Activated CD4-positive, alpha-beta T cell treated with anti-CD3 and anti-CD28 coated beads for 36 hours (primary cell): ENCODE measurements at regions not wholly inside any gene's neighbourhood (a gene's known extent, or its start where the extent isn't known, plus 50 kb on each side); places are given as distances from the start of the nearest gene placed in this dataset.

ENCODE experiments used
- ATAC-seq: fragments of 200-7000 bp; cut with Tn5 transposase; one replicate; pipeline ENCODE4 v1.10.0; 2021; ENCODE audit warnings: mild to moderate bottlenecking, moderate library complexity
- CTCF ChIA-PET: fragments of 350-600 bp; sonication (Branson Sonifier 250); formaldehyde crosslinking; loops from one replicate; lab custom pipeline; 2021; ENCODE audit warnings: antibody characterized with exemption; lab: Charles Lee
- POLR2A ChIA-PET: fragments of 350-600 bp; sonication (Branson Sonifier 250); formaldehyde crosslinking; loops from one replicate; lab custom pipeline; 2021; ENCODE audit warnings: antibody characterized with exemption, inconsistent platforms; lab: Charles Lee
- DNase-seq: peaks from one replicate; pipeline ENCODE4 v3.0.0-alpha.2; 2020
- H3K27ac Mint-ChIP-seq: one replicate; pipeline ENCODE4 v1.8.0; 2021; ENCODE audit warnings: mixed read lengths
- H3K27me3 Mint-ChIP-seq: one replicate; pipeline ENCODE4 v1.8.0; 2021; ENCODE audit warnings: mixed read lengths
- H3K36me3 Mint-ChIP-seq: one replicate; pipeline ENCODE4 v1.8.0; 2021; ENCODE audit warnings: low read depth, mixed read lengths
- H3K4me1 Mint-ChIP-seq: one replicate; pipeline ENCODE4 v1.8.0; 2021; ENCODE audit warnings: mixed read lengths
- H3K4me3 Mint-ChIP-seq: one replicate; pipeline ENCODE4 v1.8.0; 2021; ENCODE audit warnings: mild to moderate bottlenecking, moderate library complexity, mixed read lengths
- H3K9me3 Mint-ChIP-seq: one replicate; pipeline ENCODE4 v1.8.0; 2021; ENCODE audit warnings: low read depth, mixed read lengths
- intact Hi-C, 2 experiments: fragments of 100-400 bp; cut with DNase I in 1 of 2; cut with micrococcal nuclease in 1 of 2; formaldehyde crosslinking; loops; one replicate each; pipeline versions ENCODE4 v1.14.2 to v1.15.1; 2022 to 2024; cut with DNase I, micrococcal nuclease

DNA sequence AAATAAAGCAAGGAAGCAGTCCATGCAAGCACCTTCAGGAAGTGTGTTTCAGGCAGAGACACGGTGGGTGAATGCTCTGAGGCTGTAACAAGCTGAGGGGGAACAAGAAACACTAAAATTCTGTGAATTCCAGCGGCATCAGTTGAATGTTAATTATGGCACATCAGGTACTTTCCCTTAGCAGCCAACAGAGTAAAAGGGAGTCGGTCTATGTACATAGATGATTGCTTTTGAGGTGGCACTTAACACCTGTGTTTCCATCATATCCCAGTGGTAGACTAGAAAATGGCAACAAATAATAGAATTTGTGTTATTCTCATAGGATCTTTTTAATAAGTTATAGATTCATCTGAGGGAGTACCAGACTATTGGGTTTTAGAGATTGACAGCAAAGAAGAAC is 481.0 kb upstream of the KLF6 start:
- DNase-seq (no peak), ATAC-seq (no peak)
- Mint-ChIP-seq H3K4me3 (no peak overlapping the region), H3K4me1 (peaks cover 15% of the 10 kb centered on the region), H3K9me3 (no peaks in the 10 kb centered on the region), H3K27ac (no peak overlapping the region), H3K27me3 (peaks cover 8% of the 10 kb centered on the region), H3K36me3 (no peaks in the 10 kb centered on the region)
- ChIA-PET CTCF (no interaction called here), POLR2A (no interaction called here)
- intact Hi-C loops = no loop called here

DNA sequence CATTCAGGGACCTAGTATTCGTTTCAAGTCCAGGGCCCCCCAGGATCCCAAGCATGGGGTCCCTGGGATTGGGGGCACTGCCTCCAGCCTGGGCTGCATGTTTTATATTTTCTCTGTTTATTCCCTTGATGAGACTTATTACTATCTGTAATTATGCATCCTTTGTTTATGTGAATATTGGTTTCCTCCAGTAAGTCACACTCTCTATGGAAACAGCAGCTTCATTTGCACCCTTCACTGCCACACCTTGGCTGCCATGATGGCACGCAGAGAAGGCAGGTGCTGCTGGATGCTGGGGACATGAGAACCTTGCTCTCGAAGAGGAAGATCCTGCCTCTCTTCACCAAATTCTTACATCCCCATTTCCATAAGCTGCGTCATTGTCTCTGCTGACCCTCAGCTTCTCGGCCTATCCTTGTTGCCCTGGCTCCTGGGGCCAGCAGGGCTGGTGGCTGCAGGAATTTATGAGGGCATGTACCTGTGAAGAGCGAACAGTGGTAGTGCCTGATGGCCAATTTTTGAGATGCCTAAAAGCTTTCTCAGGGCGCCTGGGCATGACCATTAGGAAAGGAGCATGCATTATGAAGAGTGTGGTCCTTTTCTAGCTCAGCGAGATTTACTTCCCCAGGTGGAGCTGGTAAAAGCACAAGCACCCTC is 479.3 kb upstream of the KLF6 start:
- ATAC-seq (no peak), DNase-seq (no peak)
- ChIA-PET CTCF (interaction anchor here (0.6 kb wide), 1 partner anchor 17 kb away, joined by 3 read pairs; no protein-coding TSS in a partner anchor), POLR2A (no interaction called here)
- Mint-ChIP-seq H3K4me1 (peaks cover 12% of the 10 kb centered on the region), H3K36me3 (no peaks in the 10 kb centered on the region), H3K9me3 (no peaks in the 10 kb centered on the region), H3K27me3 (peaks cover 5% of the 10 kb centered on the region), H3K27ac (no peak overlapping the region), H3K4me3 (no peak overlapping the region)
- intact Hi-C loops = no loop called here

DNA sequence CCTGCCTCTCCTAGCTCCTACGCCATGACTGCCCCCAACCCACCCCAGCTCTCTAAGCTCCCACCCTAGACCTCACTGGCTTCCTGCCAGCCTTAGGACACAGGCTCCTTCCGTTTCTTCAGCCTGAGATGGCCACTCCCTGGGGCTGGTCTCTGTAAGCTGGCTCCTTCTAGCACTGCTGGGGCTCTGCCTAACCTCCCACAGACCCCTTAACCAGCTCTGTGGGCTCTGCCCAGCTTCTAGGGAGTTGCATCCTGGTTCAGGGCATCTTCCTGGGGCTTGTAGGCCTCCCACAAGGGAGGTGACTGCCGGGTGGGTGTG is 478.6 kb upstream of the KLF6 start:
- ATAC-seq = no peak
- Mint-ChIP-seq H3K27me3 (peaks cover 2% of the 10 kb centered on the region), H3K4me1 (peaks cover 12% of the 10 kb centered on the region), H3K4me3 (no peak overlapping the region), H3K36me3 (no peaks in the 10 kb centered on the region), H3K27ac (no peak overlapping the region), H3K9me3 (no peaks in the 10 kb centered on the region)
- ChIA-PET POLR2A (no interaction called here), CTCF (interaction anchor here (0.6 kb wide), 1 partner anchor 18 kb away, joined by 3 read pairs; no protein-coding TSS in a partner anchor)
- DNase-seq = no peak
- intact Hi-C loops = no loop called here

DNA sequence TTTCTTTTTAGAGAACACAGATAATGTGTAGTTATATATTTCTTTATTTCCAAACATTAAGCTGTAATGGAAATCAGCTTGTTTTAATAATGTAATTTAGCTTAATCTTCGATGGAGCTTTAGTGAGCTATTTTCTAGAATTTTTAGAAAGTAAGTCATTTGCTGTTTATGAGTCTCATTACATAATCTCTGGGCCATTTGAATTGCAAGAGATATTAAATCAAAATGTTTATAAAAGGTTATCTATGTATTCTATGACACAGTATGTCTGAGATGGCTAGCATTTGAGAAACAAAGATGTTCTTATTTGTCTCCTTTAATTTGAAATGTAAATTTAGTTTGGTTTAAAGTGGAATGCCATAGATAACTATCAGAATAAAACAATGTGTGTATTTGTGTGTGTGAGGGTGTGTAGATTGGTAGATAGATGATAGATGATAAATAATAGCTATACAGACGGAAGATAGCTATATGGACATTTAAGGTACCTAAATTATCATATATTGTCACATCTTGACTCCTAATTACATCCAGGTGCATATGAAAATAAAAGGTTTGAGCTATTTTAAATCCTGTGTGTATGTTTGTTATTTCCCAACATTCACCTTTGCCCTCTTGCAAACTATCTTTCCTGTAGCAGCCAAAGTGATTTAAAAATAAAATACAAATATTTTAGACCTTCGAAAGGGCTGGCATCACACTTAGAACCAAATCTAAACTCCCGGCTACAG is 478.0 kb upstream of the KLF6 start:
- no peak overlapping the region for H3K27ac Mint-ChIP-seq
- intact Hi-C loops = no loop called here
- H3K36me3 Mint-ChIP-seq = no peaks in the 10 kb centered on the region
- ATAC-seq (no peak), DNase-seq (no peak)
- CTCF ChIA-PET = interaction anchor here (0.9 kb wide), 1 partner anchor 11 kb away, joined by 3 read pairs; no protein-coding TSS in a partner anchor
- H3K4me3 Mint-ChIP-seq = no peak overlapping the region
- POLR2A ChIA-PET = interaction anchor here (0.6 kb wide), 1 partner anchor 218 kb away, joined by 3 read pairs; no protein-coding TSS in a partner anchor
- H3K4me1 Mint-ChIP-seq = peaks cover 12% of the 10 kb centered on the region
- H3K27me3 Mint-ChIP-seq = peaks cover 4% of the 10 kb centered on the region
- no peaks in the 10 kb centered on the region for H3K9me3 Mint-ChIP-seq

DNA sequence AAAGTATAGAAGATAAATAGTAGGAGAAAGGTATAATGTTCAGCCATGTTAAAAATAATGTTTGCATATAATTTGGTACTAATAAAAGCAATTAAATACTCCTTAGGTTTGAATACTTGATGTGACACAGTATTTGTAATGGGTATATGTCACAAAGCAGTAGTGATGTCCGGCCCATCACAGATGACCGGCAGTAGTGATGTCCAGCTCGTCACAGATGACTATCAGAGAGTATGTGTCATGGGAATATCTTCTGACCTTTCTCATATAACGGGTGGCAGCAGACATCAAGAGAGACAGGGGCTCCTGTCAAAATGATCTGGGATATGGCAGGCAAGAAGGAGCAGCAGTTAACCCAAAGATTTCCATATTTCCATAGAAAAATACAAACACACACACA is 477.4 kb upstream of the KLF6 start:
- peaks cover 4% of the 10 kb centered on the region for H3K27me3 Mint-ChIP-seq
- no peak for ATAC-seq

DNA sequence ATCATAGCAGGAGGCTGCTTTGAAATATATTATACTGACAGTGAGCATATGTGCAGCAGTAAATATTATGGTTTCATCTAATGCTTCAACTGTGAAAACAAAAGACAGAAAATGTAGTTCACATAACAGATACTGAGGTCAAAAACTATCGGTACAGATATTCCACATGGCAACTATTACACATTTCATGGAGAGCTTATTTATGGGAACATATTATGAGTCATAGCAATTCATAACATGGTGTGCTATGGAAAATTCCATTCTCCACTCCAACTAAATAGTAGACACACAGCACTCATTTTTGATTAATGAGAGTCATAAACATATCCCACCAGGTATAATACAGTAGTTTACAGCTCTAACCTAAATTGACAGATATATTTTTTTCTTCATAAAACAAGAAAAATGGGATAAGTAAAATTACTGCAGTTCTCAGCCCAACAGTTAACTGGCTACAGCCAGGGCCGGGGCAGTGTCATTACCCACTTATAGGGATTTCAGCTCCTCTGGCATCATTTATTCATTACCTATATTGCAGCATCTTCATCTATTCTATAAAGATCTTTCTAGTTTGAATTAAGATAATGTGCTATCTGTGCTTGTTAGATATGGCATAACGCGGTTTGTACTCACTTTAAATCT is 475.6 kb upstream of the KLF6 start:
- Mint-ChIP-seq H3K27ac (no peak overlapping the region), H3K9me3 (no peaks in the 10 kb centered on the region), H3K36me3 (no peaks in the 10 kb centered on the region), H3K4me1 (peaks cover 2% of the 10 kb centered on the region), H3K27me3 (peaks cover 2% of the 10 kb centered on the region), H3K4me3 (no peak overlapping the region)
- intact Hi-C loops = no loop called here
- ChIA-PET CTCF (interaction anchor here (1.3 kb wide), 1 partner anchor 45 kb away, joined by 3 read pairs; no protein-coding TSS in a partner anchor), POLR2A (no interaction called here)
- no peak for ATAC-seq
- DNase-seq = no peak

More for the DNA sequence above, 477.4 kb upstream of the KLF6 start:
- H3K4me3 Mint-ChIP-seq = no peak overlapping the region
- H3K9me3 Mint-ChIP-seq = no peaks in the 10 kb centered on the region
- ChIA-PET CTCF (interaction anchor here (0.9 kb wide), 1 partner anchor 10 kb away, joined by 3 read pairs; no protein-coding TSS in a partner anchor), POLR2A (interaction anchor here (0.6 kb wide), 1 partner anchor 219 kb away, joined by 3 read pairs; no protein-coding TSS in a partner anchor)
- no peak overlapping the region for H3K27ac Mint-ChIP-seq
- DNase-seq = no peak
- intact Hi-C loops = no loop called here
- H3K4me1 Mint-ChIP-seq = peaks cover 12% of the 10 kb centered on the region
- H3K36me3 Mint-ChIP-seq = no peaks in the 10 kb centered on the region

DNA sequence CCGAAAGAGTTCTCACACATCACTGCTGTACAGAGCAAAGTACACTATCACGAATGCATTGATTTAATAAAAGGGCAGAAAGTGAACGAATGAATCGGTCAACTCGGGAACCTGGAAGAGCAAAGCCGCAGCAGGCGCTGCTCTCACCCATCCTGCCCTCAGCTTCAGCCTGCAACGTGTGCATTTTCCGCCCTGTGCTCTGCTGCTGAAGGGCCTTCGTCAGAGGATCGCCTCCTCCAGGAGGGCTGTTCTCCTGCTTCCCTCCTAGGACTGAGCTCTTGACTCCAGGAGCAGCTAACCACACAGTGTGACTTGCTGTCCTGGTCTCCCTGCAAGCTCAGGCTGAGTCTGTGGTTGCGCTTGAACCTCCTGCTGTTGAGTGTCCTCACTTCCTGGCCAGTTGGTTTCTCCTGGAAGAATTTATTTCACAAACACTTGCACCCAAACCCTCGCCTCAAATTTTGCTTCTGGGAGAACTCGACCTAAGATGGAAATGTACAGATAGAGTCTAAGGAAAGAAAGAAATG is 473.0 kb upstream of the KLF6 start:
- ChIA-PET CTCF (no interaction called here), POLR2A (no interaction called here)
- H3K27ac Mint-ChIP-seq = no peak overlapping the region

DNA sequence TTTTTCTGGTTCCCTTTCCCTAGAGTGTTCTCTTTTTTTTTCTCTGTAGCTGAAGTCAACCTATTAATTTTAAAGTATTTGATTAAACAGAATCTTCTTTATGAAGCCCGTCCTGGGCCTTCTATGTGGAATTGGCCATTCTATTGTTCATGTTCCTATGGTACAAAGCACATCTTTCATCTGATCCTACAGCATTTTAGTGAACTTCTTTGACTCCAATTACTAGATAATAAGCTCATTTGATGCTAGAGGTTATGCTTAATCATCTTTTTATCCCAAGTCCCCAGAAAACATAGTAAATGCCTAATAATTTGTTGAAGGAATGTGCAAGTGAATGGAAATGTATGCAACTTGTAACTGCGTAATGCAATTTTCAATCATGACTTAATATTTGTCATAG is 472.0 kb upstream of the KLF6 start:
- DNase-seq = no peak
- H3K36me3 Mint-ChIP-seq = no peaks in the 10 kb centered on the region
- no peak for ATAC-seq
- CTCF ChIA-PET = interaction anchor here (0.6 kb wide), 1 partner anchor 245 kb away, joined by 5 read pairs; no protein-coding TSS in a partner anchor
- intact Hi-C loops = no loop called here
- peaks cover 2% of the 10 kb centered on the region for H3K27me3 Mint-ChIP-seq
- no peaks in the 10 kb centered on the region for H3K9me3 Mint-ChIP-seq
- POLR2A ChIA-PET = no interaction called here
- H3K4me1 Mint-ChIP-seq = peaks cover 2% of the 10 kb centered on the region
- H3K4me3 Mint-ChIP-seq = no peak overlapping the region
- no peak overlapping the region for H3K27ac Mint-ChIP-seq

More for the DNA sequence above, 473.0 kb upstream of the KLF6 start:
- no peak for ATAC-seq
- Mint-ChIP-seq H3K4me3 (no peak overlapping the region), H3K27me3 (peaks cover 2% of the 10 kb centered on the region), H3K9me3 (no peaks in the 10 kb centered on the region), H3K36me3 (no peaks in the 10 kb centered on the region), H3K4me1 (peaks cover 2% of the 10 kb centered on the region)
- no peak for DNase-seq
- intact Hi-C loops = no loop called here

DNA sequence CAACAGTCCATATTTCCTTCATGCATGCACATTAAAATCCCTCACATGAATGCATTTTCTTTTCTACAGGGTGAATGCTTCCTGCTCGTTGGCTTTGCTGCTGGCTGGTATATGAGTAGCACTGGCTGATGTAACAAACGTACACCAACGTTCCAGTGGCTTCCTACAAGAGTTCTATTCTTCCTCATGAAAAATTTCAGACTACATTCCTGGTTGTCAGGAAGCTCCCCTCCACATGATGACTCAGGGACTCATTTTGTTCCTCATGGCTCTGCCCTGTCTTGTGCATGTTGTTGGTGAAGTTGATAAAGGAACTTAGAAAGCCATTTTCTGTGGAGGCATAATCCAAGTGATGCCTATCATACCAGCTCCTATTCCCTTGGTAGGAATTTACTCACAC is 470.7 kb upstream of the KLF6 start:
- Mint-ChIP-seq H3K27me3 (peaks cover 2% of the 10 kb centered on the region), H3K4me3 (no peak overlapping the region), H3K36me3 (no peaks in the 10 kb centered on the region), H3K27ac (no peak overlapping the region), H3K4me1 (peaks cover 2% of the 10 kb centered on the region), H3K9me3 (no peaks in the 10 kb centered on the region)
- DNase-seq (no peak), ATAC-seq (no peak)
- CTCF ChIA-PET = interaction anchor here (0.9 to 1.1 kb wide), 2 partner anchors 10 to 12 kb away, joined by 3 to 4 read pairs; no protein-coding TSS in a partner anchor
- intact Hi-C loops = no loop called here
- POLR2A ChIA-PET = no interaction called here

DNA sequence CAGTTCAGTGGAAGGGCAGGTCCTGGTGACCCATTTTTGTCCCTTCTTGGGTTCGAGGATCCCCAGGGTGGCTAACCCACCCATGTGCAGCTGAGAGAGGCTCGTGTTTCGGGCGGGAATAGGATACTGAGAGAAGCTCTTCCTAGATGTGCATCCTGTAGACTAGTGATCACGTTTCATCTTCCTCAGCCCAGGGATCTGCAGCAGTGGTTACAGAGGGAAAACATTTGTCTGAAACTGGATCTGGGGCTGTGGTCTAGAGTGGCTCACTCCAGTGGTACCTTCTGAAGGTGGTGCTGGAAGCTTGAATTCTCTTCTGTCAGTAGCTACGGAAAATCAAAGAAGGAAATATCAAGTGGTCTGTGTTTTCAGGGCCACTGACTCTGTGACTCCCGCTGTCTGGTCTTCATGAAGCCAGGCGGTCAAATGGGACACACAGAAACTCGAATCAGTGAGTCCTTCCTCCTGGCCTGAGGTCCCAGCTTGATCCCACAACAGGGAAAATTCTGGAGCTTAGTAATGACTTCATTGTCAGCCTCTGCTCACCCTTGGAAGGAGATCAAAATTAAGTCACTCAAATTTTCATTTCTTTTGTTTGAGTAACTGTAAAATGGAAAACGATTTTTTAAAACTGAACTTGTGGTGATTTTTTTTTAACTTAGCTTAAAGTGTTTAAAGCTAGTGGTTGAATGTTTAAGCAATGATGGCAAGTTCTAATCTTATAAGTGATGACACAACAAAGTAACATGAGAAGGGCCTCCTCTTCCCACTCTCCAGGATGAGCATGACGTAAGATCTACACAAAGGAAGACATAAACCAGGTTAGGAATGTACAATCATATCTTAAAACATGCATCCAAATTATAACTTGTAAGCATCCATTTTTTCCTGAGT is 469.3 kb upstream of the KLF6 start:
- no peaks in the 10 kb centered on the region for H3K36me3 Mint-ChIP-seq
- no peaks in the 10 kb centered on the region for H3K9me3 Mint-ChIP-seq
- H3K27me3 Mint-ChIP-seq = peaks cover 6% of the 10 kb centered on the region
- no peak overlapping the region for H3K4me3 Mint-ChIP-seq
- no peak for ATAC-seq
- DNase-seq = no peak
- ChIA-PET CTCF (interaction anchor here (0.6 to 1.1 kb wide), 2 partner anchors 14 to 207 kb away, joined by 4 read pairs; no protein-coding TSS in a partner anchor), POLR2A (no interaction called here)
- H3K27ac Mint-ChIP-seq = no peak overlapping the region
- intact Hi-C loops = no loop called here
- peaks cover 9% of the 10 kb centered on the region for H3K4me1 Mint-ChIP-seq
